IMR-90 (cell line): ENCODE measurements at regions not wholly inside any gene's neighbourhood (a gene's known extent, or its start where the extent isn't known, plus 50 kb on each side); places are given as distances from the start of the nearest gene placed in this dataset.

Source experiments
- ATAC-seq: fragments of 200-7000 bp; cut with Tn5 transposase; 2 replicates; pipeline ENCODE4 v1.9.1; 2020; ENCODE audit warnings: low read depth, mild to moderate bottlenecking, moderate library complexity
- BruUV-seq: library from RNA; stranded (reverse); fragments of 400-500 nt; replicated peaks from 2 replicates; lab custom pipeline; 2021; lab: Mats Ljungman, UMichigan
- CTCF ChIA-PET: fragments of 300-600 bp; formaldehyde crosslinking; extraction: SDS; loops from one replicate; lab custom pipeline; 2021; ENCODE audit warnings: antibody characterized with exemption; lab: Yijun Ruan, JAX
- POLR2A ChIA-PET: fragments of 300-600 bp; sonication (Branson Sonifier 250); formaldehyde crosslinking; loops from one replicate; lab custom pipeline; 2022; ENCODE audit warnings: antibody characterized with exemption; ENCODE audit not compliant: unreplicated experiment; lab: Charles Lee
- DNase-seq: peaks from one replicate; pipeline ENCODE4 v3.0.0; 2013
- H2AFZ ChIP-seq: replicated peaks from 2 replicates; pipeline ENCODE3; 2013; ENCODE audit warnings: low read length, mild to moderate bottlenecking; ENCODE audit not compliant: poor library complexity
- H2AK5ac ChIP-seq: 2 replicates; pipeline ENCODE4 v1.6.1; 2013; ENCODE audit warnings: low read depth, low read length, inconsistent platforms
- H2AK9ac ChIP-seq: replicated peaks from 2 replicates; pipeline ENCODE3; 2013; ENCODE audit warnings: mild to moderate bottlenecking, low read depth, low read length, moderate library complexity; ENCODE audit not compliant: poor library complexity
- H2BK120ac ChIP-seq: 2 replicates; pipeline ENCODE4 v1.6.1; 2013; ENCODE audit warnings: low read depth, low read length, inconsistent platforms
- H2BK15ac ChIP-seq: 3 replicates; pipeline ENCODE4 v1.6.1; 2013; ENCODE audit warnings: low read depth, low read length, inconsistent platforms
- H2BK20ac ChIP-seq: 2 replicates; pipeline ENCODE4 v1.6.1; 2013; ENCODE audit warnings: low read depth, mild to moderate bottlenecking, inconsistent platforms, low read length, moderate library complexity
- H2BK5ac ChIP-seq: 2 replicates; pipeline ENCODE4 v1.6.1; 2013; ENCODE audit warnings: mild to moderate bottlenecking, low read depth, low read length, inconsistent platforms; ENCODE audit not compliant: poor library complexity, severe bottlenecking
- H3K14ac ChIP-seq: replicated peaks from 2 replicates; pipeline ENCODE4 v1.6.1; 2013; ENCODE audit warnings: low read depth, low read length, inconsistent platforms
- H3K18ac ChIP-seq: 2 replicates; pipeline ENCODE4 v1.6.1; 2013; ENCODE audit warnings: low read depth, low read length, control low read depth
- H3K23ac ChIP-seq: 2 replicates; pipeline ENCODE4 v1.6.1; 2013; ENCODE audit warnings: low read depth, low read length, inconsistent platforms
- H3K27ac ChIP-seq: 2 replicates; pipeline ENCODE4 v1.5.1; 2013; ENCODE audit warnings: mild to moderate bottlenecking, control low read depth, low read length; ENCODE audit not compliant: insufficient read depth
- H3K27me3 ChIP-seq: 2 replicates; pipeline ENCODE4 v1.6.1; 2013; ENCODE audit warnings: low read length; ENCODE audit not compliant: control insufficient read depth, insufficient read depth
- H3K36me3 ChIP-seq: 2 replicates; pipeline ENCODE4 v1.6.1; 2013; ENCODE audit warnings: low read length, mixed read lengths; ENCODE audit not compliant: control insufficient read depth, insufficient read depth
- H3K4ac ChIP-seq: 2 replicates; pipeline ENCODE4 v1.6.1; 2013; ENCODE audit warnings: low read depth, low read length, inconsistent platforms
- H3K4me1 ChIP-seq: 2 replicates; pipeline ENCODE4 v1.6.1; 2013; ENCODE audit warnings: low read length, mixed read lengths; ENCODE audit not compliant: control insufficient read depth, insufficient read depth
- H3K4me2 ChIP-seq: 2 replicates; pipeline ENCODE4 v1.6.1; 2013; ENCODE audit warnings: low read depth, mild to moderate bottlenecking, control low read depth, low read length, moderate library complexity
- H3K4me3 ChIP-seq: 2 replicates; pipeline ENCODE4 v1.5.1; 2013; ENCODE audit warnings: low read depth, mild to moderate bottlenecking, control low read depth, low read length, moderate library complexity; ENCODE audit not compliant: insufficient read depth
- H3K56ac ChIP-seq: 2 replicates; pipeline ENCODE4 v1.6.1; 2013; ENCODE audit warnings: low read length, inconsistent platforms; ENCODE audit not compliant: insufficient read depth; ENCODE audit errors: extremely low read depth
- H3K79me1 ChIP-seq, 2 experiments: 2 replicates each; pipeline ENCODE4 v1.6.1; 2013; ENCODE audit warnings: low read length in 2 of 2, inconsistent platforms in 1 of 2, low read depth in 1 of 2
- H3K9ac ChIP-seq: 2 replicates; pipeline ENCODE4 v1.6.1; 2013; ENCODE audit warnings: low read depth, low read length, control low read depth
- H3K9me1 ChIP-seq: 2 replicates; pipeline ENCODE4 v1.6.1; 2013; ENCODE audit warnings: low read length, inconsistent platforms; ENCODE audit not compliant: insufficient read depth
- H3K9me3 ChIP-seq: 2 replicates; pipeline ENCODE4 v1.6.1; 2013; ENCODE audit warnings: low read length; ENCODE audit not compliant: control insufficient read depth, insufficient read depth
- H4K20me1 ChIP-seq: 2 replicates; pipeline ENCODE4 v1.6.1; 2013; ENCODE audit warnings: low read length, inconsistent platforms; ENCODE audit not compliant: insufficient read depth
- H4K5ac ChIP-seq: 2 replicates; pipeline ENCODE4 v1.6.1; 2013; ENCODE audit warnings: mild to moderate bottlenecking, low read depth, low read length, control low read depth
- H4K8ac ChIP-seq, 2 experiments: 2 replicates each; pipeline ENCODE4 v1.6.1; 2013; ENCODE audit warnings: low read depth in 2 of 2, low read length in 2 of 2, control low read depth in 1 of 2, inconsistent platforms in 1 of 2
- H4K91ac ChIP-seq: 2 replicates; pipeline ENCODE4 v1.6.1; 2013; ENCODE audit warnings: low read depth, low read length, inconsistent platforms; ENCODE audit not compliant: insufficient read depth
- CEBPB ChIP-seq: IDR thresholded peaks from 2 replicates; pipeline ENCODE4 v1.6.1; 2012; ENCODE audit warnings: low read depth, low read length, improper control_type of control experiment
- FOS ChIP-seq: fragments of 150-350 bp; IDR thresholded peaks from 2 replicates; pipeline ENCODE4 v1.6.1; 2016; ENCODE audit warnings: low read depth, low read length
- RFX5 ChIP-seq: IDR thresholded peaks from 2 replicates; pipeline ENCODE4 v1.8.0; 2012; ENCODE audit warnings: low read depth, mild to moderate bottlenecking, low read length, moderate library complexity
- WGBS, 2 experiments: methylation state at CpG; one replicate each; pipeline versions ENCODE4 v1.1.5 to v1.1.7; 2013; ENCODE audit warnings: missing lambda C conversion rate in 2 of 2; ENCODE audit not compliant: insufficient read length in 1 of 2; ENCODE audit errors: extremely low coverage in 2 of 2; 5-methylcytosine and 5-hydroxymethylcytosine counted together
- dilution Hi-C: fragments of 300-500 bp; cut with HindIII; formaldehyde crosslinking; loops from one replicate; pipeline ENCODE4 v1.14.3; 2018; ENCODE audit warnings: low sequenced_read_pairs; ENCODE audit not compliant: unreplicated experiment
- in situ Hi-C: fragments of 300-500 bp; cut with MboI; formaldehyde crosslinking; loops from 3 replicates; pipeline ENCODE4 v1.14.3; 2019; ENCODE audit warnings: low sequenced_read_pairs, inconsistent platforms, mixed read lengths
- intact Hi-C: fragments of 100-400 bp; cut with micrococcal nuclease; formaldehyde crosslinking; loops from 2 replicates; pipeline ENCODE4 v1.10.0; 2022

- Histone ChIP-seq H2BK120ac (peak overlapping the region; percentile 61; the same call in 1 of the 2 replicates), H4K5ac (peak overlapping the region; percentile 8; the same call in 1 of the 2 replicates), H3K23ac (no peak overlapping the region; the same call in 1 of the 2 replicates), H2BK15ac (peak overlapping the region; percentile 24; the same call in 1 of the 3 replicates), H2AFZ (no peak overlapping the region), H3K9ac (no peak overlapping the region), H4K8ac (peak overlapping the region in 1 of 2 experiments; percentile 28; a peak in 1 of 4 replicates), H4K20me1 (no peaks in the 10 kb centered on the region), H2BK5ac (no peak overlapping the region), H3K4ac (0 out of 2 replicates have a peak overlapping the region, but pooled peaks have one; percentile 47), H4K91ac (no peak overlapping the region; the same call in 1 of the 2 replicates), H3K56ac (no peak overlapping the region), H3K9me1 (no peaks in the 10 kb centered on the region; the same call in 1 of the 2 replicates), H3K36me3 (no peaks in the 10 kb centered on the region), H3K9me3 (no peaks in the 10 kb centered on the region), H3K4me1 (peaks cover 5% of the 10 kb centered on the region), H2BK20ac (peak overlapping the region; percentile 49), H3K27me3 (no peaks in the 10 kb centered on the region), H3K4me2 (peak overlapping the region; percentile 51; the same call in 1 of the 2 replicates), H3K79me1 (no peaks in the 10 kb centered on the region), H3K14ac (no peak overlapping the region), H3K4me3 (no peak overlapping the region), H2AK9ac (no peak overlapping the region), H3K18ac (no peak overlapping the region), H3K27ac (no peak overlapping the region), H2AK5ac (peak overlapping the region; percentile 37; the same call in 1 of the 2 replicates)
- intact Hi-C loops (no loop called here), in situ Hi-C loops (no loop called here), dilution Hi-C loops (no loop called here)
- DNase-seq (peak; percentile 82), ATAC-seq (peak; percentile 91)
- no CpG with 5 or more reads among the region's 2 CpGs for WGBS, 2 experiments
- no TSS peak for BruUV-seq
- ChIA-PET CTCF (interaction anchor here (0.9 kb wide), 1 partner anchor 494 kb away, joined by 3 read pairs; no protein-coding TSS in a partner anchor), POLR2A (no interaction called here)
- TF ChIP-seq FOS, result peak; percentile 73
- TF ChIP-seq CEBPB, result peak; percentile 74; the same call in 1 of the 2 replicates
- TF ChIP-seq RFX5, result no peak
Observed at GRCh38 chr2:225165052-225165451, 122.8 kb upstream of the DOCK10 start.
